Muscle layer of duodenum (tissue), 2 donors: ENCODE measurements at regions not wholly inside any gene's neighbourhood (a gene's known extent, or its start where the extent isn't known, plus 50 kb on each side); places are given as distances from the start of the nearest gene placed in this dataset.

Experiments
- H3K27ac ChIP-seq: one replicate; pipeline ENCODE4 v1.7.0; 2013; ENCODE audit warnings: mild to moderate bottlenecking, low read length
- H3K27me3 ChIP-seq: one replicate; pipeline ENCODE4 v1.7.0; 2013; ENCODE audit warnings: low read depth, mild to moderate bottlenecking, control low read depth, low read length
- H3K36me3 ChIP-seq, 2 donors: one replicate each; pipeline ENCODE4 v1.7.0; 2013; ENCODE audit warnings: low read length in 2 of 2, control low read depth in 1 of 2, mild to moderate bottlenecking in 1 of 2; ENCODE audit not compliant: insufficient read depth in 2 of 2, control insufficient read depth in 1 of 2
- H3K4me1 ChIP-seq, 2 donors: one replicate each; pipeline ENCODE4 v1.7.0; 2013; ENCODE audit warnings: low read length in 2 of 2, mild to moderate bottlenecking in 2 of 2, control low read depth in 1 of 2, moderate library complexity in 1 of 2; ENCODE audit not compliant: insufficient read depth in 2 of 2, control insufficient read depth in 1 of 2
- H3K4me3 ChIP-seq, 2 donors: one replicate each; pipeline ENCODE4 v1.7.0; 2013; ENCODE audit warnings: low read length in 2 of 2, low read depth in 1 of 2, mild to moderate bottlenecking in 1 of 2
- H3K9me3 ChIP-seq, 2 donors: one replicate each; pipeline ENCODE4 v1.7.0; 2013; ENCODE audit warnings: low read length in 2 of 2, control low read depth in 1 of 2, mild to moderate bottlenecking in 1 of 2; ENCODE audit not compliant: control insufficient read depth in 1 of 2
- donor health status: healthy.

GRCh38 chr1:81407000-81407821, 393.5 kb upstream of the ADGRL2 start:
- H3K27ac ChIP-seq, result no peak overlapping the region
- H3K9me3 ChIP-seq, result no peaks in the 10 kb centered on the region
- H3K36me3 ChIP-seq, result no peaks in the 10 kb centered on the region
- peaks cover 0 to 9% of the 10 kb centered on the region in 2 donors for H3K4me1 ChIP-seq
- no peak overlapping the region for H3K4me3 ChIP-seq
- H3K27me3 ChIP-seq, result no peaks in the 10 kb centered on the region

GRCh38 chr1:81406292-81406999, 394.3 kb upstream of the ADGRL2 start:
- Histone ChIP-seq H3K4me3 (no peak overlapping the region), H3K27me3 (no peaks in the 10 kb centered on the region), H3K9me3 (no peaks in the 10 kb centered on the region), H3K4me1 (peaks cover 0 to 9% of the 10 kb centered on the region in 2 donors), H3K27ac (no peak overlapping the region), H3K36me3 (no peaks in the 10 kb centered on the region)

- H3K27ac ChIP-seq, result no peak overlapping the region
- no peaks in the 10 kb centered on the region for H3K36me3 ChIP-seq
- no peaks in the 10 kb centered on the region for H3K4me1 ChIP-seq
- H3K27me3 ChIP-seq, result no peaks in the 10 kb centered on the region
- no peak overlapping the region for H3K4me3 ChIP-seq
- peaks cover 0 to 3% of the 10 kb centered on the region in 2 donors for H3K9me3 ChIP-seq
These were observed 402.7 kb upstream of the ADGRL2 start for GRCh38 chr1:81398041-81398440.

GRCh38 chr1:81392526-81393226, 408.1 kb upstream of the ADGRL2 start:
- H3K36me3 ChIP-seq, result no peaks in the 10 kb centered on the region
- H3K27ac ChIP-seq, result no peak overlapping the region
- no peak overlapping the region for H3K4me3 ChIP-seq
- peaks cover 0 to 4% of the 10 kb centered on the region in 2 donors for H3K4me1 ChIP-seq
- no peaks in the 10 kb centered on the region for H3K27me3 ChIP-seq
- no peaks in the 10 kb centered on the region for H3K9me3 ChIP-seq

GRCh38 chr1:81391125-81391828, 409.5 kb upstream of the ADGRL2 start:
- Histone ChIP-seq H3K27me3 (no peaks in the 10 kb centered on the region), H3K27ac (no peak overlapping the region), H3K4me3 (no peak overlapping the region), H3K4me1 (peaks cover 0 to 4% of the 10 kb centered on the region in 2 donors), H3K36me3 (no peaks in the 10 kb centered on the region), H3K9me3 (no peaks in the 10 kb centered on the region)

GRCh38 chr1:81388435-81388834, 412.3 kb upstream of the ADGRL2 start:
- no peaks in the 10 kb centered on the region for H3K9me3 ChIP-seq
- H3K27ac ChIP-seq, result no peak overlapping the region
- peaks cover 0 to 4% of the 10 kb centered on the region in 2 donors for H3K4me1 ChIP-seq
- no peak overlapping the region for H3K4me3 ChIP-seq
- no peaks in the 10 kb centered on the region for H3K36me3 ChIP-seq
- no peaks in the 10 kb centered on the region for H3K27me3 ChIP-seq

- H3K9me3 ChIP-seq, result no peaks in the 10 kb centered on the region
- no peaks in the 10 kb centered on the region for H3K36me3 ChIP-seq
- no peak overlapping the region for H3K27ac ChIP-seq
- H3K27me3 ChIP-seq, result no peaks in the 10 kb centered on the region
- H3K4me3 ChIP-seq, result no peak overlapping the region
- peaks cover 0 to 4% of the 10 kb centered on the region in 2 donors for H3K4me1 ChIP-seq
These were observed 413.3 kb upstream of the ADGRL2 start for GRCh38 chr1:81387446-81387845.

GRCh38 chr1:81382561-81382960, 418.2 kb upstream of the ADGRL2 start:
- Histone ChIP-seq H3K27me3 (no peaks in the 10 kb centered on the region), H3K4me1 (no peaks in the 10 kb centered on the region), H3K27ac (no peak overlapping the region), H3K36me3 (no peaks in the 10 kb centered on the region), H3K4me3 (no peak overlapping the region), H3K9me3 (no peaks in the 10 kb centered on the region)

- H3K27ac ChIP-seq, result no peak overlapping the region
- H3K27me3 ChIP-seq, result no peaks in the 10 kb centered on the region
- no peaks in the 10 kb centered on the region for H3K4me1 ChIP-seq
- no peaks in the 10 kb centered on the region for H3K36me3 ChIP-seq
- H3K4me3 ChIP-seq, result no peak overlapping the region
- H3K9me3 ChIP-seq, result no peaks in the 10 kb centered on the region
These were observed 418.9 kb upstream of the ADGRL2 start for GRCh38 chr1:81381881-81382280.

- no peak overlapping the region for H3K4me3 ChIP-seq
- no peaks in the 10 kb centered on the region for H3K36me3 ChIP-seq
- H3K9me3 ChIP-seq, result no peaks in the 10 kb centered on the region
These were observed 420.3 kb upstream of the ADGRL2 start for GRCh38 chr1:81380436-81380835.

GRCh38 chr1:81379430-81379829, 421.3 kb upstream of the ADGRL2 start:
- H3K4me3 ChIP-seq, result no peak overlapping the region
- no peaks in the 10 kb centered on the region for H3K27me3 ChIP-seq
- no peaks in the 10 kb centered on the region for H3K36me3 ChIP-seq
- H3K27ac ChIP-seq, result no peak overlapping the region
- H3K4me1 ChIP-seq, result no peaks in the 10 kb centered on the region
- H3K9me3 ChIP-seq, result no peaks in the 10 kb centered on the region

More at GRCh38 chr1:81380436-81380835, 420.3 kb upstream of the ADGRL2 start:
- no peak overlapping the region for H3K27ac ChIP-seq
- no peaks in the 10 kb centered on the region for H3K27me3 ChIP-seq
- no peaks in the 10 kb centered on the region for H3K4me1 ChIP-seq
